ENCODE measurements at regions not wholly inside any gene's neighbourhood (a gene's known extent, or its start where the extent isn't known, plus 50 kb on each side); places are given as distances from the start of the nearest gene placed in this dataset.

DNA sequence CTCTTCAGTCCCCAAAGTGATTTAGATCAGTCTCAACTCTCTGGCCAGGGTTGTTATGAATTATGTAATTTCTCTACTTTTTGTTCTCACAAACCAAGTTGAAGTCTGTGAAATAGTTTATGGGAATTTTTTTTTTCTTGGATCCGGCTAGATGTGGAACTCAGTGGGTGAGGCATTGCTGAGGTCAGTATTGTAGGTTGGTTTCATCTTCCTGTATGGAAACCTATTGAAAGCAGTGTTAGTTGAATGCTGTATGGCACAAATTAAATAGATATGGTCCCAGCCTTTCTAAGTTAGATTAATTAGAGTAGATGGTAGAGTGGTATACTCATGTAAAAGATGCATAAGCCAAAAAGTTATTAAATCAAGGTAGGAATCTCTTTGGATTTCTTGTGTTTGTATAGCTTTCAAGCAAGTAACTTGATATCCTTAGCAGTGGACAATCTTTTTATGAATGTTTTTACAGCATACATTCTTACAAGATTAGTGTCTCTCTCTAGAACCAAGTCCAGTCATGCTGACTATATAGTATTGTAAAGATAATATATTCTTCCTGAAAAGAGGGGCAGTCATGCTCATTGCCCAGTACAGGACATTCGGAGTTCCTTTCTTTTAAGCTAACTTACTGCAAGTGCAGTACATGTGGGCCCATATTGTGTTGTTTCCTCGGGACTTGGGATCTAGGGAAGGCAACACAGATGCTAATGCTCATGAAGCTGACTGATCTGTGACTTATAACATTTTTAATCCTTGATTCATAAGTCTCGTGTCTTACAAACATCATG, 2541.1 kb downstream of the PCDH9 start:
- TF ChIP-seq, protein P1, sequence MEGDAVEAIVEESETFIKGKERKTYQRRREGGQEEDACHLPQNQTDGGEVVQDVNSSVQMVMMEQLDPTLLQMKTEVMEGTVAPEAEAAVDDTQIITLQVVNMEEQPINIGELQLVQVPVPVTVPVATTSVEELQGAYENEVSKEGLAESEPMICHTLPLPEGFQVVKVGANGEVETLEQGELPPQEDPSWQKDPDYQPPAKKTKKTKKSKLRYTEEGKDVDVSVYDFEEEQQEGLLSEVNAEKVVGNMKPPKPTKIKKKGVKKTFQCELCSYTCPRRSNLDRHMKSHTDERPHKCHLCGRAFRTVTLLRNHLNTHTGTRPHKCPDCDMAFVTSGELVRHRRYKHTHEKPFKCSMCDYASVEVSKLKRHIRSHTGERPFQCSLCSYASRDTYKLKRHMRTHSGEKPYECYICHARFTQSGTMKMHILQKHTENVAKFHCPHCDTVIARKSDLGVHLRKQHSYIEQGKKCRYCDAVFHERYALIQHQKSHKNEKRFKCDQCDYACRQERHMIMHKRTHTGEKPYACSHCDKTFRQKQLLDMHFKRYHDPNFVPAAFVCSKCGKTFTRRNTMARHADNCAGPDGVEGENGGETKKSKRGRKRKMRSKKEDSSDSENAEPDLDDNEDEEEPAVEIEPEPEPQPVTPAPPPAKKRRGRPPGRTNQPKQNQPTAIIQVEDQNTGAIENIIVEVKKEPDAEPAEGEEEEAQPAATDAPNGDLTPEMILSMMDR (IDR thresholded peaks at IDR 0.05) = no peak

- TF ChIP-seq, protein P1 (IDR thresholded peaks at IDR 0.05) = no peak
Measured at GRCh38 chr13:64684685-64685431, 2545.3 kb downstream of the PCDH9 start.

DNA sequence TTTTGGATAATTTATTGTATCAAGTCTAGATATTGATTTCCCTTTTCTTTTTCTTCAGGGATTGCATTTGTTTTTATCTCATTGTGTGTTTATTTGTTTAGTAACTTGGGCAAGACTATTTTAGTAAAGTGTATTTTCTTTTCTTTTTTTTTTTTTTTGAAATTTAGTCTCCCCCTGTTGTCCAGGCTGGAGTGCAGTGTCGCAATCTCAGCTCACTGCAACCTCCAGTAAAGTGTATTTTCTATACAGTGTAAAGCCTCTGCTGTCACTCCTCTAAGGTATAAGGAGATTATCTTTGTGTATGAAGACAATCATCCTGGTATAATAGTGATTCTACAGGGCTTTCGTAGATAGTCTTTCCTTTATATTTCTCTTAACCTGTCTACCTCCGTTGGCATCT, 2546.0 kb downstream of the PCDH9 start:
- TF ChIP-seq, protein P1 (IDR thresholded peaks at IDR 0.05) = no peak

GRCh38 chr13:64680739-64681138, 2549.4 kb downstream of the PCDH9 start:
- TF ChIP-seq, protein P1 (IDR thresholded peaks at IDR 0.05) = no peak

DNA sequence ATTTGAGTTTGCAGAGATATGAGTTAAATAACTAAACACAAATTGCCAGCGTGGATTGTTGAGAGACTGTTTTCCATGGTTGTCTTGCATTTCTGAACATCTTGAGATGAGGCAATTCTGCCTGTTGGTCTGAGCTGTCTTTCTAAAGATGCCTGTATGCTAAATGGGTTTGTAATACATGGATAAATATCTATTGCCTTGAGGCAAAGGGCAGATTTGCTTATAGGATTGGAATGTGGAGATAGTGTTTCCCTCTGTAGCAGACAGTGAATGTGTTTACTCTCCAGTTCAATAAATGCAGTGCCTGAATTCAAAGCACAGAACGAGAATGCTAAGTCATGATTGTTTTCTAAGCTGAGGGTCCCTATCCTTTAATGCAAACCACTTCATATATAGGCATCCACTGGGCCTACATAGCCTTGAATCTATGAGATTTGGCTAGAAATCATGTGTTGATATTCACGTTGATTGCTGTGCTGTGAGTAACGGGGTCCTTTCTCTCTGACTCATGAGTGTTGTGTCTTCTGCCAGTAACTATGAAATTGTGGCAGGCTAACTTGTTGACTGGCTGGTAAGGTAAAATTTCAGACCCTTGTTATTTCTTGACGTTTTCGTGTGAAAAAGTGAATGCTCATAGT, 2554.8 kb downstream of the PCDH9 start:
- TF ChIP-seq, protein P1 (IDR thresholded peaks at IDR 0.05) = no peak

DNA sequence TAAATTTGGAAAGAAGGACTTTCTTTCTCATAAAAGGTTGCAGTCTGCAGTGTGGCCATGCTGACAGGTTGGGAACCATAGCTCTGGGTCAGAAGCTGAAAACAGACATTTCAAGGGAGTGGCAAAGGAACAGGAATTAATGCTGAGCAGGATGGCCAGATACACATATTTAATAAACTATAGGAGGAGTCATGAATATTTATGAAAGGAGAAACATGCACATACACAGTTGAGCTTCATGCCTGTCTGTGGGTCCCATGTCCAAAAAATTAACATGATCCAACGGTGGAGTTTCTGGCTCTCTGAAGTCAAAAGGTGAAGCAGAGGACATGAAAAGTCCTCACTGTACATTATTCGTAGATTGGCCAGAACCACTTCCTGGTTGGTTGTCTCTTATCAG, 2556.0 kb downstream of the PCDH9 start:
- TF ChIP-seq, protein P1 (IDR thresholded peaks at IDR 0.05) = no peak

DNA sequence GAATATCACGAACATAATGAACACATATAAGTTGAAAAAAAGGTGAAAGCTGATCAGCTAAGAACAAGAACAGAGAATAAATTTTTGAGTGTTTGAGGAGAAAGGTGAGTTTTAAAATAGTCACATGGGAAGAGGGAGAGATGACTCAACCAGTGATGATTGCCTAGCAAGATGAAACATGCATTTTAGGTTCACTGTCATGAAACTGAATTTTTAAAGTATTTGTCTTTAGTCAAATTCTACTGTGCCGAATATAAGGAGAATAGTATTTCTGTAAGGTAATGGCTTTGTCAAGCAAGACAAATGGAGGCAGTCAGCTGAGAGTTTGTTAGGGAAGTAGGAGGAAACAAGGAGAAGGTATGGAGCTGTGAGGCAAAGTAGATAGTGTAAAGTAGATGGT, 2557.4 kb downstream of the PCDH9 start:
- TF ChIP-seq, protein P1 (IDR thresholded peaks at IDR 0.05) = no peak

All from LNCAP (cell line).